GM23338 (cell line): ENCODE measurements at regions not wholly inside any gene's neighbourhood (a gene's known extent, or its start where the extent isn't known, plus 50 kb on each side); places are given as distances from the start of the nearest gene placed in this dataset.

Experiments
- ATAC-seq: fragments of 200-7000 bp; cut with Tn5 transposase; 3 replicates; pipeline ENCODE4 v1.9.1; 2020
- DNase-seq: peaks from one replicate; pipeline ENCODE4 v3.0.0-alpha.2; 2015; ENCODE audit warnings: low spot score
- H2AFZ ChIP-seq: fragments of 200-600 bp; sonication (generic); 2 replicates; pipeline ENCODE4 v1.8.0; 2016; ENCODE audit warnings: antibody characterized with exemption, mild to moderate bottlenecking, moderate library complexity
- H3F3A ChIP-seq: fragments of 200-600 bp; sonication (generic); replicated peaks from 2 replicates; pipeline ENCODE4 v1.8.0; 2017; ENCODE audit warnings: antibody characterized with exemption, mixed run types, low read depth
- H3K27ac ChIP-seq: fragments of 200-600 bp; sonication (generic); 2 replicates; pipeline ENCODE4 v1.6.1; 2016; ENCODE audit warnings: low read depth
- H3K27me3 ChIP-seq: fragments of 200-600 bp; sonication (generic); 2 replicates; pipeline ENCODE4 v1.8.0; 2016; ENCODE audit warnings: mild to moderate bottlenecking, mixed run types, moderate library complexity; ENCODE audit not compliant: insufficient read depth
- H3K36me3 ChIP-seq: fragments of 200-600 bp; sonication (generic); 2 replicates; pipeline ENCODE4 v1.8.0; 2016; ENCODE audit warnings: mild to moderate bottlenecking; ENCODE audit not compliant: insufficient read depth
- H3K4me1 ChIP-seq: fragments of 200-600 bp; sonication (generic); 2 replicates; pipeline ENCODE4 v1.8.0; 2016; ENCODE audit warnings: mild to moderate bottlenecking, moderate library complexity; ENCODE audit not compliant: insufficient read depth
- H3K4me2 ChIP-seq: fragments of 200-600 bp; sonication (generic); 2 replicates; pipeline ENCODE4 v1.7.1; 2017; ENCODE audit warnings: mixed run types
- H3K4me3 ChIP-seq: fragments of 200-600 bp; sonication (generic); 2 replicates; pipeline ENCODE4 v1.6.1; 2016; ENCODE audit warnings: mixed run types
- H3K79me2 ChIP-seq: fragments of 200-600 bp; sonication (generic); replicated peaks from 2 replicates; pipeline ENCODE4 v1.8.0; 2017; ENCODE audit warnings: mild to moderate bottlenecking; ENCODE audit not compliant: insufficient read depth
- H3K9me2 ChIP-seq: fragments of 200-600 bp; sonication (generic); 2 replicates; pipeline ENCODE4 v1.8.0; 2017; ENCODE audit not compliant: insufficient read depth
- H4K20me1 ChIP-seq: fragments of 200-600 bp; sonication (generic); replicated peaks from 2 replicates; pipeline ENCODE4 v1.8.0; 2017; ENCODE audit warnings: mild to moderate bottlenecking; ENCODE audit not compliant: insufficient read depth
- H3K27ac Mint-ChIP-seq: 2 replicates; pipeline ENCODE4 v1.8.0; 2020; ENCODE audit warnings: inconsistent platforms, mild to moderate bottlenecking, moderate library complexity, mixed read lengths
- H3K27me3 Mint-ChIP-seq: 3 replicates; pipeline ENCODE4 v1.8.0; 2022; ENCODE audit warnings: low read depth, mild to moderate bottlenecking, moderate library complexity, mixed read lengths, inconsistent platforms; ENCODE audit not compliant: insufficient read depth, poor library complexity
- H3K36me3 Mint-ChIP-seq: 3 replicates; pipeline ENCODE4 v1.8.0; 2021; ENCODE audit warnings: low read depth, mild to moderate bottlenecking, inconsistent platforms, moderate library complexity, mixed read lengths
- H3K4me1 Mint-ChIP-seq: 3 replicates; pipeline ENCODE4 v1.8.0; 2020; ENCODE audit warnings: mild to moderate bottlenecking, inconsistent platforms, mixed read lengths
- H3K4me3 Mint-ChIP-seq: 3 replicates; pipeline ENCODE4 v1.8.0; 2021; ENCODE audit warnings: moderate library complexity, mild to moderate bottlenecking, inconsistent platforms, mixed read lengths
- H3K9me3 Mint-ChIP-seq: 3 replicates; pipeline ENCODE4 v1.8.0; 2020; ENCODE audit warnings: moderate library complexity, mild to moderate bottlenecking, inconsistent platforms, mixed read lengths
- CREB1 ChIP-seq: fragments of 250-450 bp; sonication (Bioruptor Pico); IDR thresholded peaks from 2 replicates; pipeline ENCODE4 v1.5.0; 2020; ENCODE audit warnings: low read depth, mild to moderate bottlenecking, moderate library complexity
- ETS1 ChIP-seq: IDR thresholded peaks from 2 replicates; pipeline ENCODE4 v1.6.1; 2016; ENCODE audit warnings: antibody characterized with exemption
- EZH2 ChIP-seq: fragments of 200-600 bp; sonication (generic); IDR thresholded peaks from one replicate; pipeline ENCODE4 v1.8.0; 2017; ENCODE audit warnings: antibody characterized with exemption, mild to moderate bottlenecking, low read depth; ENCODE audit not compliant: unreplicated experiment
- EZH2phosphoT487 ChIP-seq: fragments of 200-600 bp; sonication (generic); IDR thresholded peaks from one replicate; pipeline ENCODE4 v1.8.1; 2018; ENCODE audit warnings: antibody characterized with exemption; ENCODE audit not compliant: unreplicated experiment
- JUNB ChIP-seq: IDR thresholded peaks from one replicate; pipeline ENCODE4 v1.6.1; 2016; ENCODE audit warnings: antibody characterized with exemption; ENCODE audit not compliant: unreplicated experiment
- NANOG ChIP-seq: IDR thresholded peaks from 2 replicates; pipeline ENCODE4 v1.6.1; 2016; ENCODE audit warnings: antibody characterized with exemption, borderline replicate concordance
- POLR2AphosphoS5 ChIP-seq: IDR thresholded peaks from 2 replicates; pipeline ENCODE4 v1.6.1; 2016; ENCODE audit warnings: antibody characterized with exemption, low read depth
- STAT1 ChIP-seq: IDR thresholded peaks from one replicate; pipeline ENCODE4 v1.6.1; 2016; ENCODE audit warnings: antibody characterized with exemption; ENCODE audit not compliant: unreplicated experiment
- ZNF114 ChIP-seq: fragments of 250-450 bp; sonication (Bioruptor Pico); IDR thresholded peaks from 2 replicates; pipeline ENCODE4 v1.5.0; 2020; ENCODE audit warnings: mild to moderate bottlenecking, moderate library complexity
- ZNF331 ChIP-seq: fragments of 250-450 bp; sonication (Bioruptor Pico); IDR thresholded peaks from 2 replicates; pipeline ENCODE4 v1.5.0; 2020; ENCODE audit warnings: low read depth, mild to moderate bottlenecking, moderate library complexity
- TF ChIP-seq, protein P1 (sequence below): IDR thresholded peaks from one replicate; pipeline ENCODE4 v1.6.1; 2018; ENCODE audit warnings: antibody characterized with exemption; ENCODE audit not compliant: unreplicated experiment
- TF ChIP-seq, protein P2 (sequence below), 2 experiments: fragments of 200-600 bp in 1 of 2; sonication (generic) in 1 of 2; conservative IDR thresholded peaks; 2 replicates each; pipeline versions ENCODE4 v1.5.1 to v1.6.1; 2016 to 2017; ENCODE audit warnings: antibody characterized with exemption in 2 of 2, low read depth in 2 of 2, mild to moderate bottlenecking in 2 of 2, moderate library complexity in 1 of 2

DNA sequence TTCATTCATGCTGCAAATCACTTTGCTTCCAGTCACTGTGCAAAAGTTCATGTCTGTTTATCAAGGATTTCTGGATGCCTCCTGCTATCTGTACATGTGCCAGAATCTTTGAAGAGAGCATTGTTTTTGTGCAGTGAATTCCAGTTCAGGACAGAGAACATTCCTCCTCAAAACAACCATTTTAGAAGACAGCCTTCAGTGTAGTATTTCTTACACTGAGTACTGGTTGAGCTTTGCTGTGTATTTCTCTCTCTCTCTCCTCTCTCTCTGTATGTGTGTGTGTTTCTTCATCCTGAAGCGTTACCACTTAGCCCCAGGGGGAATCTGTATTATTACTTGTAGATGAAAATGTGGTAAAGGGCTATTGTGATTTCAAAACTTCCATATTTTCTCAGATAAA lies 123.8 kb upstream of the CHL1 start:
- Mint-ChIP-seq H3K27me3 (peaks cover 2% of the 10 kb centered on the region), H3K4me3 (no peak overlapping the region), H3K36me3 (peaks cover 40% of the 10 kb centered on the region), H3K27ac (no peak overlapping the region), H3K9me3 (peaks cover 94% of the 10 kb centered on the region), H3K4me1 (no peaks in the 10 kb centered on the region)
- no peaks in the 10 kb centered on the region for H3F3A ChIP-seq
- peak overlapping the region; percentile 0; the same call in 1 of the 2 replicates for H2AFZ ChIP-seq
- no peaks in the 10 kb centered on the region for H3K36me3 ChIP-seq
- H3K4me2 ChIP-seq: peak overlapping the region; percentile 36; the same call in 1 of the 2 replicates
- no peak overlapping the region for H3K27ac ChIP-seq
- H3K79me2 ChIP-seq: no peaks in the 10 kb centered on the region
- H4K20me1 ChIP-seq: no peaks in the 10 kb centered on the region
- H3K4me1 ChIP-seq: peaks cover 11% of the 10 kb centered on the region; the same call in 1 of the 2 replicates
- TF ChIP-seq STAT1: no peak
- TF ChIP-seq ZNF114 (CRISPR knock-in tag): no peak
- no peak for TF ChIP-seq CREB1 (CRISPR knock-in tag)
- TF ChIP-seq ZNF331 (CRISPR knock-in tag): no peak
- no peak for TF ChIP-seq EZH2
- no peak for TF ChIP-seq POLR2AphosphoS5
- DNase-seq (no peak), ATAC-seq (no peak)
- H3K9me2 ChIP-seq: no peaks in the 10 kb centered on the region
- no peaks in the 10 kb centered on the region for H3K27me3 ChIP-seq
- no peak overlapping the region for H3K4me3 ChIP-seq

DNA sequence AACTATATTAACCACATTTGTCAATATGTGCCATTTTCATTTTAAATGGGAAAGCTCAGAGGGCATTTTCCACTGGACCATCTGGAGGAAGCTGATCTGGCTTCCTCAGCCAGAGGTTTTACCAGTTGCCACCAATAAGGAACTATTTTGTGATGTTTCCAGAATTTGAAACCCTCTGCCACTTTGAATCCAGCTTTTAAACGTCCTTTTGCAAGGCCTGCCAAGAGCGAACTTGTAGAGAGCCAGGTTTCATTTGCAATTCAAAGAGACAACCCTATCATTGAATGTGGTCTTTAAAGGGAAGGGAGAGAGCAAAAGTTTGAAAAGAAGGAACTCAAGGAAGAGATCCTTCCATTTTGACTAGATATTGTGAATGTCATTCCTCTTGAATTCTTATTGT lies 123.3 kb upstream of the CHL1 start:
- Histone ChIP-seq H3K9me2 (no peaks in the 10 kb centered on the region), H3K36me3 (no peaks in the 10 kb centered on the region), H4K20me1 (no peaks in the 10 kb centered on the region), H3K27ac (no peak overlapping the region), H3K4me2 (peak overlapping the region; percentile 36), H3K4me1 (peaks cover 11% of the 10 kb centered on the region; the same call in 1 of the 2 replicates), H3K79me2 (no peaks in the 10 kb centered on the region), H3F3A (no peaks in the 10 kb centered on the region), H3K27me3 (no peaks in the 10 kb centered on the region), H3K4me3 (no peak overlapping the region), H2AFZ (peak overlapping the region; percentile 26; the same call in 1 of the 2 replicates)
- no peaks in the 10 kb centered on the region for H3K4me1 Mint-ChIP-seq
- peaks cover 40% of the 10 kb centered on the region for H3K36me3 Mint-ChIP-seq
- peaks cover 2% of the 10 kb centered on the region for H3K27me3 Mint-ChIP-seq
- no peak overlapping the region for H3K4me3 Mint-ChIP-seq
- H3K9me3 Mint-ChIP-seq: peaks cover 95% of the 10 kb centered on the region
- ATAC-seq (no peak), DNase-seq (peak; percentile 46)
- no peak overlapping the region for H3K27ac Mint-ChIP-seq
- TF ChIP-seq, protein P1, sequence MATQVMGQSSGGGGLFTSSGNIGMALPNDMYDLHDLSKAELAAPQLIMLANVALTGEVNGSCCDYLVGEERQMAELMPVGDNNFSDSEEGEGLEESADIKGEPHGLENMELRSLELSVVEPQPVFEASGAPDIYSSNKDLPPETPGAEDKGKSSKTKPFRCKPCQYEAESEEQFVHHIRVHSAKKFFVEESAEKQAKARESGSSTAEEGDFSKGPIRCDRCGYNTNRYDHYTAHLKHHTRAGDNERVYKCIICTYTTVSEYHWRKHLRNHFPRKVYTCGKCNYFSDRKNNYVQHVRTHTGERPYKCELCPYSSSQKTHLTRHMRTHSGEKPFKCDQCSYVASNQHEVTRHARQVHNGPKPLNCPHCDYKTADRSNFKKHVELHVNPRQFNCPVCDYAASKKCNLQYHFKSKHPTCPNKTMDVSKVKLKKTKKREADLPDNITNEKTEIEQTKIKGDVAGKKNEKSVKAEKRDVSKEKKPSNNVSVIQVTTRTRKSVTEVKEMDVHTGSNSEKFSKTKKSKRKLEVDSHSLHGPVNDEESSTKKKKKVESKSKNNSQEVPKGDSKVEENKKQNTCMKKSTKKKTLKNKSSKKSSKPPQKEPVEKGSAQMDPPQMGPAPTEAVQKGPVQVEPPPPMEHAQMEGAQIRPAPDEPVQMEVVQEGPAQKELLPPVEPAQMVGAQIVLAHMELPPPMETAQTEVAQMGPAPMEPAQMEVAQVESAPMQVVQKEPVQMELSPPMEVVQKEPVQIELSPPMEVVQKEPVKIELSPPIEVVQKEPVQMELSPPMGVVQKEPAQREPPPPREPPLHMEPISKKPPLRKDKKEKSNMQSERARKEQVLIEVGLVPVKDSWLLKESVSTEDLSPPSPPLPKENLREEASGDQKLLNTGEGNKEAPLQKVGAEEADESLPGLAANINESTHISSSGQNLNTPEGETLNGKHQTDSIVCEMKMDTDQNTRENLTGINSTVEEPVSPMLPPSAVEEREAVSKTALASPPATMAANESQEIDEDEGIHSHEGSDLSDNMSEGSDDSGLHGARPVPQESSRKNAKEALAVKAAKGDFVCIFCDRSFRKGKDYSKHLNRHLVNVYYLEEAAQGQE: no peak
- TF ChIP-seq ETS1 (no peak), EZH2phosphoT487 (no peak), ZNF114 (CRISPR knock-in tag) (no peak), JUNB (no peak), STAT1 (no peak), NANOG (no peak)
- TF ChIP-seq, protein P2, sequence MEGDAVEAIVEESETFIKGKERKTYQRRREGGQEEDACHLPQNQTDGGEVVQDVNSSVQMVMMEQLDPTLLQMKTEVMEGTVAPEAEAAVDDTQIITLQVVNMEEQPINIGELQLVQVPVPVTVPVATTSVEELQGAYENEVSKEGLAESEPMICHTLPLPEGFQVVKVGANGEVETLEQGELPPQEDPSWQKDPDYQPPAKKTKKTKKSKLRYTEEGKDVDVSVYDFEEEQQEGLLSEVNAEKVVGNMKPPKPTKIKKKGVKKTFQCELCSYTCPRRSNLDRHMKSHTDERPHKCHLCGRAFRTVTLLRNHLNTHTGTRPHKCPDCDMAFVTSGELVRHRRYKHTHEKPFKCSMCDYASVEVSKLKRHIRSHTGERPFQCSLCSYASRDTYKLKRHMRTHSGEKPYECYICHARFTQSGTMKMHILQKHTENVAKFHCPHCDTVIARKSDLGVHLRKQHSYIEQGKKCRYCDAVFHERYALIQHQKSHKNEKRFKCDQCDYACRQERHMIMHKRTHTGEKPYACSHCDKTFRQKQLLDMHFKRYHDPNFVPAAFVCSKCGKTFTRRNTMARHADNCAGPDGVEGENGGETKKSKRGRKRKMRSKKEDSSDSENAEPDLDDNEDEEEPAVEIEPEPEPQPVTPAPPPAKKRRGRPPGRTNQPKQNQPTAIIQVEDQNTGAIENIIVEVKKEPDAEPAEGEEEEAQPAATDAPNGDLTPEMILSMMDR (conservative IDR thresholded peaks at IDR 0.05; ENCODE audit: low read depth in 2 of 2): no peak
